ENCODE measurements at regions not wholly inside any gene's neighbourhood (a gene's known extent, or its start where the extent isn't known, plus 50 kb on each side); places are given as distances from the start of the nearest gene placed in this dataset.

DNA sequence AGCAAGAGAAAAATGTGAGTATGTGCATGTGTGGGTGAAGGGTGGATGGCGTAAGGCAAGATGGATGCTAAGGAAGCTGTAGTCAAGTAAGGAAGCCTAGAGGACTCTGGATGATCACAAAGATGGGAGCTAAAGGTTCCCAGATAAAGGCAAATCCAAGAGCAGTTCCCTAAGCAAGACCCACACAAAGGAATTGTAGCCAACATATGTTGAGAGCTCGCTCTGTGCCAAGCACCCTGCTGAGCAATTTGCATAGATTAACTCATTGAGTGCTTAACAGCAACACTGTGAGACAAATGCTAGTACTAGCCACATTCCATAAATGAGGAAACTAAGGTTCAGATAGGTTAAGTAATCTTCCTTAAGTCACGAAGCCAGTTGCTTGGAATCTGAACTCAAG lies 132.6 kb downstream of the C1D start:
- no peak for DNase-seq

DNA sequence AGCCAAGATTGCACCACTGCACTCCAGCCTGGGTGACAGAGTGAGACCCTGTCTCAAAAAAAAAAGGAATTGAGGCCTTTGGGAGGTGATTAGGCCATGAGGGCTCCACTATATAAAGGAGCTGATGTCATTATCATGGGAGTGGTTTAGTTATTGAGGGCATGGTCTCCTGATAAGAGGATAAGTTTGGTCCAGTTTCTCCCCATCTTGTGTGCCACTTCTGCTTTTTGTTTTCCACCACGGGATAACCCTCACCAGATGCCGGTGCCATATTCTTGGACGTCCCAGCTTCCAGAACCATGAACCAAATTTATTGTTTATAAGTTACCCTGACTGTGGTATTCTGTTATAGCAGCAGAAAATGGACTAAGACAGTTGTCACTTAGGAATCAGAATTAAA lies 125.8 kb downstream of the C1D start:
- DNase-seq = no peak

DNA sequence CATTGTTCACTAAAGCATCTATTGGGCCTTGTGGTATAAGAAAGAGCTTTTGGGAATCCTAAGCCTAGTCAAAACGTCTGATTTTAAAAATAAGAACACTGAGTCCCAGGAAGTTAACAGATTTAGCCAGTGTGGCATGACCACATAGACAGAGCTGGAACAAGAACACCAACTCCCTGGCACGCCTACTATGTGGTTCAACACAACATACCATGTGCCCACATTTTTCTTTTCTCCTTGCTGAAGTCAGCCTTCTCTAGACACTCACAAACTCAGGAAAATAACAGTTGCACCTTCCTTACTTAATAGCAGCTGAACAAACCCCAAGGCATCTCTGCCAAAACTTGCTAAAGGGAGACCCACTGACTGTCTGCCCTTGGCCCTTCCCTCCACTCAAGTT lies 124.8 kb downstream of the C1D start:
- no peak for DNase-seq

DNA sequence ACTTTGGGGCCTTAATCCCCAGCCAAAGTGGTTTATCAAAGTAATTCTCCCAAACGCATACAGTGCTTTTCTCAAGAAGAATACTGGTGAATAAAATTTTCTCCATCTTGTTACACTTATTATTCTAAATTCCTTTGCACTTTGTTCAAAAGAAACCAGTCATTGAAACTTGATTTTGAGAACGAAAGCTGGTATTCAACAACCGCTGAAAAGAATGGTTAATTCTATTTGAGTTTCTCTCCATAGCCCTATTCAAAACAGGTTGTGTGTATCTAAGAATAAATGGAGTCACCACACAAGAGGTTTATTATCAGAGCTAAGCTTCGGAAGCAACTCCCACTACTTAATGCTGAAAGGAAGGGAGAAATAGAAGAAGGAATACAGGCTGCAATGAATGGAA lies 117.7 kb downstream of the C1D start:
- DNase-seq = no peak

DNA sequence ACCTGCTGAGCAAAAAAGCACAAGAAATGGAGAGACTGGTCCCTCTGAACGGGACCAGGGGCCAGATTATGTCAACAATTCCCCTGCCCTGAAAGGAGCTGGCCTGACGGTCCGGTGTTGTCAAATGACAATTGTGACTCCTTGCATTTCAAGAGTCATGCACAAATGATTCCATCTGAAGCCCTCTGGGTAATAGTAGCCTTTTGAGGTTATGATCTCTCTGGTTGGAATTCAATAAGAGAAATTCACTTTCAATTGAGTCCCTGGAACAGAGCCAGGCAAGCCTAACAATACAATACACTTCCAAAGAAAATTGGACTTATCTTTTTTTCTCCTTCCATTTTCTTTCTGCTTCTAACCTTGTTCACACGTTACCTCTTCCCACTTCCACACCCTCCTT lies 116.9 kb downstream of the C1D start:
- no peak for DNase-seq

DNA sequence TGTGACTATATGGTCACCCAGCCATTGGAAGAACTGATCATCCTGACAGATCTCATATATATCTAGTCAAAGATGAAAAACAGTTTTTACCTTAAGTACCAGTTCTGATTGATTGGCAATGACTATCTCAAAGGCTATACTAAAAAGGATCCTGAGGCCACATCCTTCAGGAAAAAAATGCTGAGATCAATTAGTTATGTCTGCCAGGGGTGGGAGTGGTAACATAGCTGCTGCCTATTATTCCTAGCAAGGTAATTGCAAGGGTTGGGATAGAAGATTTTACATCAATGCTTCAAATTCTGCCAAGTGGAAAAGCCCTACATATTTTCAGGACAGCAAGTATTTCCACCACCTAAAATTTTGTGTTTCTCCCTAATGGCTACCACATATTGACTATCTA lies 114.7 kb downstream of the C1D start:
- no peak for DNase-seq

DNA sequence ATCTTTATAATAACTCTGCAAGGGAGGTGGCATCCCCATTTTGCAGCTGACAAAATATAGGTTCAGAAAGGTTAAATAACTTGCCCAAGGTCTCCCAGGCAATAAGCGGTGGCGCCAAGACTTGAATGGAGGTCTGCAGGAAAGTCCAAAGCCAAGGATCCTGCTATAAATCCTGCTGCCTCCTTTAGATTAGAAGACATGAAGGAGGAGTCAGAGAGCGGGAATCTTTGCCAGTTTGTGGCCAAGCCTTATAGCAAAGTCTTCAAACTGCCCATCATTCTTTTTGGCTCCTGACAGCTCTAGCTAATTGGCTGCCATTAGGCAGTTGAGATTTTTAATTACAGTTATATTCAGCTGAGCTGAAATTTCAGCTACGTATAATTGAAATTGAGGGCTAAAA lies 114.3 kb downstream of the C1D start:
- DNase-seq = no peak

DNA sequence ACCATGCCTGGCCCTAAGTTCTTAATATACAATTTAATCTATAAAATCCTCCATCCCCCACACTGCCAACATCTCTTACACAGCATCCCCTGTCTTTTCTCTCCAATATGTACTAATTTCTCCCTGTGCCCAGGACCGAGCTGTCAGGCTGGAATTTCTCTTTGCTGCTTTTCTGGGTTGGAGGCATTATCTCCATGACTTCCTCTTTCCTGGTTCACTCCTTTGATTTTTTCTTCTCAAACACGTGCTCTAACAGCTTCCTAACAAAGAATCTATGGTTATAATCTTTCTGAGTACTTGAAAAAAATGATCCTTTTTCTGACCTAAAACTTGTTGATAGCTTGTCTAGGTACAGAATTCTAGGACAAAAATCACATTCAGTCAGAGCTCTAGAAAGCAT lies 112.8 kb downstream of the C1D start:
- DNase-seq = no peak

DNA sequence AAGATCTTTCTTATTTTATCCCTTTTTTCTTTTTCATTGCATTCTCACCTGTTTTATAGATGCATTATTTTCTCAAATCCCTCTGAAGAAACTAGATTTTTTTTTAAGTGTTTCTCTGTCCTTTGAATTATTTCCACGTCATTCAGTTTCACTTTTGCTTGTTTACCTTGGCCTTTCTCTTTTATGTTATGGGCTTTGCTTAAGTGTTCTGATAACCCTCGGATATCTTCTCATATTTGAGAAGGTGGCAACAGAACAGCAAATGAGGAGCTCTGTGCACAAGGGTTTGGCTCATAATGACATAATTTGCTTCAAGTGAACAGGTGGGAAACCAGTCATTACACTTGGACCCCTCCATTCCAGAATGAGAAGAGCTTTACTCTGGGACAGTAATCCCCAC lies 111.9 kb downstream of the C1D start:
- DNase-seq = no peak

DNA sequence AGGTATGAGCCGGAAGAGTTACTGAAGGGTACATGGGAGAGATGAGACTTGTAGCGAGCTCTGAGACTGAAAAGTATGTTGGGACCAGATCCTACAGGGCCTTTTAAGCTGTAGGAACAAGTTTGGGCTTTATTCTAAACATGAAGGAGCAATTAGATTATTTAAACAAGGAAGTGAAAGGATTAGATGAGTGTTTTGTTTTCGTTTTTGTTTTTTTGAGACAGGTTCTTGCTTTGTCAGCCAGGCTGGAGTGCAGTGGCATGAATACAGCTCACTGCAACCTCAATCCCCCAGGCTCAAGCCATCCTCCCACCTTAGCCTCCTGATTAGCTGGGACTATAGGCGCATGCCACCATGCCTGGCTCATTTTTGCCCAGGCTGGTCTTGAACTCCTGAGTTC lies 110.7 kb downstream of the C1D start:
- no peak for DNase-seq

DNA sequence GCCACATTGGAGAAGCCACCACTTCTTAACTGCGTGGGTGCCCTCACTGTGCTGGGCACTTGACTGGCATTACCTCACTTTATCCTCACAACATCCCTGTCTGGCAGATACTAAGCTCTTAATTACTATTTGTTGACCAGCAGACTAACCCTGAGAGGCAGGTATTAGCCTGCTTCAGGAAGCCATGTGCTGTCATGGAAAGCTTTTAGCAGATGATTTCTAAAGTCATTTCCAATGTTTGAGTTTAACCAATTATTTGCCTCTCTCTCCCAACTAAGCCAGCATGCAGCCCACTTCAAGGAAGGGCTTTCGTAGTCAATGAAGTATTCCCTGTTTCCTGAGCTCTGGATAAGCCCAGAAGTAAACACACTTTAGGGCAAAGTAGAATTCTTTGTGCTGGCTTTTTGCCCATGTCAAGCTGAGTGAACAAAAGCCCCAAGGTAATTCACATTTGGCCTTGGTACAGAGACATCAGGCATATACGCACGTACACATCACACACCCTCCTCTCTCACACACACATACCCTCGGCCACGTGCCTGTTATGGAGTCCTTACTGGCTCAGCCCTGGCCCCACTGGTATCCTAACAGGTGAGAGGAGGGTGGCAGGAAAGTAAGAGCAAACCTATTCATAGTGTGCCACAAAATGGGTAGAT lies 108.6 kb downstream of the C1D start:
- no peak for DNase-seq

DNA sequence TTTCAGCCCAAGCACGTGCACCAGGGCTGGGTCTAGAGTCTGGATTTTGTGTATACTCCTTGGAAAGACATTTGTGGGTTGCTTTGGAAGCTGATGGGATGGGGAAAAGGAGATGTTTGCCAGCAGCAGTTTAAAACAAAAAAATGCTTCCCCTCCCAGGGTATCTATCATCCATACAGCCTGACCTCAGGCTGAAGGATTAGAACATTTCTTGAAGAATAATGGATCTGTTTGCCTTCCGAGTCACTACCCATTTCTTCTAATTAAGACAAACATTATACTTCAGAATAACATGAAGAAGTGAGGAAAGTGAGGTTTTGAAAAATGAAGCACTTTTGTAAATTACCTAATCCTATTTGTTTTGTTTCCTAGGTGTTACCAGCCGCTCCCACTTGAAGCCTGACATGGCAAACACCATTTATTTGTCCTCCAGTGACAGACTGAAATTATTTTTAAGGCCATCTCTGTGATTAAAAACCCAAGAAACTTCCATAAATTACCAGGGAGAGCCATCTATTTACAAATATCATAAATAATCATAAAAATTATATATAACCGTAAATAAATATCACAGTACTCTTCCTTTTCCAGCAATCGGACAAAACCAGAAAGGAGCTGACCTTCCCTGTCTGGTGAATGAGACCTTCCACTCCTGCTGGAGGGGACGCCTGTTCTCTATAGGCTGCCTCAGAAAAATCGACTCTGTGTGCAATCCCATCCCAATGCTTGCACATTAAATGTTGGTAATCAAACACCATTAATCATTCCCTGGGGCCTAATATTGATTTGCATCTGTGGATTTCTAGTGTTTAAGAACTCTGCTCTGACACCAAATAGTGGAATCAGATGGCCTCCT lies 106.8 kb downstream of the C1D start:
- DNase-seq = no peak

DNA sequence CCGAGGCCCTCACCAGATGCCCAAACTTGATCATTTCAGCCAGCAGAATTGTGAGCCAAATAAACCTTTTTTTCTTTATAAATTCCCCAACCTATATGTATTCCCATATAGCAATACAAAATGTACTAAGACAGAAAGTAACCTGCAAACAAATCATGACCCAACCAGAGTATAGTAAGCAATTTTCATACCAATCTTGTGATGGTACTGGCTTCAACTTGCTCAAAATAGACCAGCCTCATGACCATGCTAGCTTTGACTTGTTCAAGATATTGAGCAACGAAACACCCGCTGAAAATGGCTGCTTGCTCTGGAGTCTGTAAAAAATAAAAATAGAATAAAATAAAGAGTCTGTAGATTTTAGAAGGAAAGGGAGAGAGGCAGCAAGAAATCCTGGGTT lies 97.6 kb downstream of the C1D start:
- no peak for DNase-seq

DNA sequence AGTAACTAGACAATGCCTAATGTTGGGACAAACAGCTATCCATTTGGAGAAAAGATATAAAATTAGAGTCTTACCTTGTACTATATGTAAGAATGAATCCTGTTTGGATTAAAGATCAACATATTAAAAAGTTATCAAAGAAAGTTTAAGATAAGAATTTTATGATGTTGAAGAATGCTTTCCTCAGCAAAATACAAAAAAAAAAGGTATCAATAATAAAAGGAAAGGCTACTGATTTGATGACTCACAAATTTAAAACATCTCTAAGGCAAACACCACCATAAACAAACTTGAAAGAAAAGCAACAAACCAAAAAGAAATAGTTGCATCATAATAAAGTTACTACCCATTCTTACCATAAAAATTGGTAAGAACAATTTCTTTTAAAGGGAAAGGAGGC lies 92.7 kb downstream of the C1D start:
- DNase-seq = no peak

DNA sequence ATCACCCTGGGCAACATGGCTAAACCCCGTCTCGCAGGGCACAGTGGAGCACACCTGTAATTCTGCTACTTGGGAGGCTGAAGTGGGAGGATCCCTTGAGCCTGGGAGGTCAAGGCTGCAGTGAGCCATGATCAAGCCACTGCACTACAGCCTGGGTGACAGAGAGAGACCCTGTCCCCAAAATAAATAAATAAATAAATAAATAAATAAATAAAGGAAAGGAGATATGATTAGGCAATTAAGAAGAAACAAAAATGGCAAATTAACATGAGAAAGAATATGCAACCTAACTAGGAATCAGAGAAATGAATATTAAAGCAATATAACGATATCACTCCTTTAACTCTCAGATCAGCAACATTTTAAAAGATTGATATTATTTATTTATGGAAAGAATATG lies 92.3 kb downstream of the C1D start:
- no peak for DNase-seq

DNA sequence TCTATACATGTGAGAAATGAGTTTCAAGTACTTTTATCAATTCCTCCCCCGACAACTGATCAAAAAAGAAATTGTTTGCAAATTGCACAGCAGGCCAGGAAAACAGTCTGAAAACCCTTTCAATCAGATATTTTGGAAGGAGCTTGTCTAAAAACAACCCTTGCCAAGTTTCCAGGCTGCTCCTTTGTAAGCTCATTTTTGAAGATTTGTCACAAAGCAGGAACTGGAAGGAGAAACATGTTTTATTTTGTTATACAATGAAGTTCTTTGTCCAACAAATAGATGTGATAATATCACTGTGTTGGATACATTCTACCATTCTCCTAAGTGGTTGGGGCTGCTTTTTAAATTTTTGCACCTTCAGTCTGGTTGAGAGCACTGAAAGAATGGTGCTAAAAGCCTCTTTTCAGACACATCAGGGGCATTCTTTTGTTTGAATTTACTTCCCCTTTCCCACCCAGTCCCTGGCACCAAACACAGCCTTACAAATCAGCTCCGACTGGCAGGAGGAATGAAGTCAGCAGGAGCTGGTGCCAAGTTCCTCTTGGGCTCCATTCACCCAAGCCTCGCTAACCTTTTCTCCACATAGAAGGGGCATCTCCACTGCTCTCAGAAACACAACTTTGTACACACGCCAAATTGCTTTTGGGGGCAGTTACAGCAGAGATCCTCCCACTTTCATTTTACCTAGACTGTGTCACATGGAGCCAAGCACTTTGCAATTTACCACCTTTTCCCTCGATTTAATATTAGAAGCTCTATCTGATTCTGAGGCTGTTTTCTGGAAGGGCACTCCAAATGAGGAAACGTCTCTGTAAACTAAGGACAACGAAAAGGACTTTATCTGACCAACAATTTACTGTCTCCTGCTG lies 88.0 kb downstream of the C1D start:
- no peak for DNase-seq

DNA sequence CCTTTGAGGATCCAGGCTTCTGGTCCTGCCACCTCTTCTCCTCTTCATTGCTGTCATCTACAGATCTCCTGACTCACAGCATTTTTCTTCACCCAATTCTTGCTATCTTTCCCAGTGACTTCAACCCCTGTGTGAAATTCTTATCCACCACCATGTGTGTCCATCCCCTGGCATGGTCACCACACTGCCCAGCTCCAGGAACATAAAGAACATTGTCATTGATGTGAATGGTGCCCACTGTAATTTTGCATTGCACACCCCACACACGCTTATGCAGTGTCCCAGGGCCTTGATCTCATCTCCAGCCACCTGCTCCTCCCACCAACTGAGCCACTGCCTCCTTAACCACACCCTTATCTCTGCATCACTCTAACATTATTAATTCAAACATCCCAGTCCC lies 85.3 kb downstream of the C1D start:
- DNase-seq = no peak

DNA sequence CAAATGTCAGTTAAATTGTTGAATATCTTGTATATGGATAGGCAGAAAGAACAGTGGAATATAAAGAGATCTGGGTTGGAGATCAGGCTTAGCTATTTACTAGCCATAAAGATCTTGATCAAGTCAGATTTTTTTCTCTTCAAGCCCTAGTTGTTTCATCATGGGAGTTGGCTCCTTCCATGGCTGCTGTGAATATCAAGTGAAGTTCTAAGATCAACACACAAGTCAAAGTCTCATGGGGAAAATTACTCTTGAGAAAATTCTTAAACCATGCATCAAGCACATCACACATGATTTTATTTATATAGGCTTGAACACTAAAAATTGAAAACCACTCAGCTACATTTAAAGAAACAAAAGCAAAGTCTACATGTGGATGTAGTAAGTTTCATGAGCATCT lies 79.8 kb downstream of the C1D start:
- DNase-seq = no peak

DNA sequence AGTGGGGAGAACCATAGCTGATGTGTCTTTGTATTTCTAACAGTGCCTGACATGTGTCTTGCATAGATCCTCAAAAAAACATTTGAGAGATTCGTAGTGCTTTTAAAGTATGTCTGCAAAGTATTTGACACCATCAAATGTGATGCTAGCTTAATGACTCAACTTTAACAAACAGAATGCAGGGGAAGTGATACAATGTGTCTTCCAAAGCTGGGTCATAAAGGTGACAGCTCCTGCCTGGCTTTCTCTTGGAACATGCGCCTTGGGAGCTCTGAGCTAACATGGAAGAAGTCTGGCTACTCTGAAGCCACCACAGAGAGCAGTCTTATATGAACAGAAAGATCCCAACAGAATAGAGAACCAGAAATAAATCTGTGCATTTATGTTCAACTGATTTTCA lies 78.2 kb downstream of the C1D start:
- DNase-seq = no peak

DNA sequence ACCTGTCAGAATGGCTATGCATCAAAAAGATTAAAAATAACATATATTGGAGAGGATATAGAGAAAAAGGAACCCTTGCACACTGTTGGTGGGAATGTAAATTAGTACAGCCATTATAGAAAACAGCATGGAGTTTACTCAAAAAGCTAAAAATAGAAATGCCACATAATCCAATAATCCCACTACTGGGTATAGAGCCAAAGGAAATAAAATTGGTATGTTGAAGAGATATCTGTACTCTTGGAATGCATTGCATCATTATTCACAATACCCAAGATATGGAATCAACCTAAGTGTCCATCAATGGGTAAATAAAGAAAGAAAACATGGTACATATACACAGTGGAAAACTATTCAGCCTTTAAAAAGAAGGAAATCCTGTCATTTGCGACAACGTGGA lies 77.2 kb downstream of the C1D start:
- no peak for DNase-seq

DNA sequence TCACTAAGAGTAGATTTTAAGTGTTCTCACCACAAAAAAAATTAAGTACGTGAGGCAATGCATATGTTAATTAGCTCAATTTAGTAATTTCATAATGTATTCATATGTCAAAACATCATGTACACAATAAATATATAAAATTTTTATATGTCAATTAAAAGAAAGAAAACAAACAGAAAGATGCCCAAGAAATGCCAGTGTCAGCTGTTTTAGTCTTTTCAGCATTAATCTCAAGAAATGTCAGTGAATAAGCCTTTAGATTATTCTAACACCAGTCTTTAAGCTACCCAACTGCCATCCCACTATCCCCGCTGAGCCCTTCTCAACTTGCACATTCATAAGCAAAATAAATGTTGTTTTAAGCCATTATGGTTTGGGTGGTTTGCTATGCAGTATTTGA lies 76.5 kb downstream of the C1D start:
- DNase-seq = no peak
